LHCN-M2 (cell line): ENCODE measurements at regions not wholly inside any gene's neighbourhood (a gene's known extent, or its start where the extent isn't known, plus 50 kb on each side); places are given as distances from the start of the nearest gene placed in this dataset.
A peak's percentile ranks its signal among the peaks of the same experiment; 100 is the strongest.
"Not testable (repeated sequence)": the region's sequence is repeated elsewhere in the genome, so short reads cannot be mapped to it uniquely, and the experiment has no call there.

Source experiments
- DNase-seq: peaks from one replicate; pipeline ENCODE4 v3.0.0-alpha.2; 2012; ENCODE audit warnings: low read depth

DNA sequence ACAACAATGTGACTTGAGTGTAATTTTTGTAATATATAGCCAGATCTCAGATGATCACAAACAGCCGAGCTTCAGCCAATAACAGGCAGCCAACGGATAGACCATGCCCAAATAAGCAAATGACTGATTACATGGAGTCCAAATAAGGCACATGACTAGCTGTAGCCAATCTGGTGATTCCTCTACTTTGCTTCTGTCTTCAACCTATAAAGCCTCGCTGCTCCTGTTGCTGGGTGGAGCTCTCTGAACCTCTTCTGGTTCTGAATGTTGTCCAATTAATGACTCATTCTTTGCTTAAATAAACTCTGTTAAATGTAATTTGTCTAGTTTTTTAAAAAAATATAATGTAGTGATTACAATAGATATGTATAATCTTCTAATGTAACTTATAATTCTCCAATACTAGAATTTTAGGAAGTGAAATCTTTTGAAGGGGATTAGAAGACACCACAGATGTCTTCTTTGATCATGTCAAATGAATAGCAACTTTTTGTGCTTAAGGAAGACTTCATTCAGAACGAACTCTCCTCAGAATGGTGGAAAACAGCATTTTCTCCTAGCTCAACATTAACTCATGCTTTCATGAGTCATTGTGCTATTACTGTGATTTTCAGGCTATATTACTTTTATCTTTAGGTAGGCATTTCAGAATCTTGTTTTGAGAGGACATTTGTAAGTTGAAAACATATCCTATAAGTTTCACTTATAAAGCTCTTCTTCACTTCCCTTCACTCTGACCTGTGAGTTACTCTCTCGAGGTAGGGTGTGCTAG is 857.8 kb upstream of the B3GALT2 start:
- DNase-seq, result peak; percentile 28

- no peak for DNase-seq
These were observed 856.3 kb upstream of the B3GALT2 start for GRCh38 chr1:194042736-194043135.

DNA sequence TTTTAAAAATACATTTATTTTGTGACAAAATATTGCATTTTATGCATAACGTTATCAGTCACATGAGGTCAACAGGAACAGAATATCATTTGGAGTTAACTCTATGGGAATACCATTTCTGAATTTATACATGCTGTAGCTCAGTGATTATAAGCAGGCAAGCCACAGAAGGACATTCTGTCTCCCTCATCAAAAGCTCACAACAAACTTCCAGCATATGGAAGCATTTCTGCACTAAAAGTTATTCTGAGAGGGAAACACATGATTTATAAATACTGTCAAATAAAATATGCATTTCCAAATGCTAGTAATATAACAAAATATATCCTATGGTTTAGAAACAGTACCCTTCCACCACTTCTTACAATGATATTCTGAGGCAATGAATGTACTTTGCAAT is 854.1 kb upstream of the B3GALT2 start:
- DNase-seq, result no peak

GRCh38 chr1:194039578-194039977 is 853.2 kb upstream of the B3GALT2 start:
- no peak for DNase-seq

GRCh38 chr1:194033646-194034045 is 847.2 kb upstream of the B3GALT2 start:
- DNase-seq, result no peak

GRCh38 chr1:194028002-194028401 is 841.6 kb upstream of the B3GALT2 start:
- DNase-seq, result no peak

- no peak for DNase-seq
These were observed 840.0 kb upstream of the B3GALT2 start for GRCh38 chr1:194026422-194026821.

GRCh38 chr1:194024659-194025058 is 838.2 kb upstream of the B3GALT2 start:
- peak; percentile 90 for DNase-seq

- DNase-seq, result peak; percentile 75
These were observed 827.6 kb upstream of the B3GALT2 start for GRCh38 chr1:194014014-194014413.

GRCh38 chr1:194013561-194013960 is 827.1 kb upstream of the B3GALT2 start:
- peak; percentile 55 for DNase-seq

DNA sequence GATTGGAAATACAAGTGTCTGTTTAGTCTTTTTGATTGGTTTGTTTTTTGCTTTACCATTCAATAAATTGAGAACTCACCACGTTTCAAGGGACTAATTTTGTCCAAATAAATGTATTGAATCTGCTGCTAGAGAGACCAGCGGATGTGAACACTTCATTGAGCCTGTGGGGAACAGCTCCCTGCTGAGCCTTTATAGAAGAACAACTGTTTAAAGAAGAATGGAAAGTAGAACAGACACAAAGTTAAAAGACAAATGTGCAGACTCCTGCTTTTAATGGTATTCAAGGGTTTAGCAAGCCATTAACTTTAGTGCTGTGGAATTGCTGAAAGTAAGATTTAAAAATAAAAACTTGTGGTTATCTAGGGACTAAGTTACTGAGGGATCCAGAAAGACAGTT is 817.7 kb upstream of the B3GALT2 start:
- no peak for DNase-seq

GRCh38 chr1:194001726-194002350 is 815.4 kb upstream of the B3GALT2 start:
- not testable (repeated sequence) for DNase-seq

DNA sequence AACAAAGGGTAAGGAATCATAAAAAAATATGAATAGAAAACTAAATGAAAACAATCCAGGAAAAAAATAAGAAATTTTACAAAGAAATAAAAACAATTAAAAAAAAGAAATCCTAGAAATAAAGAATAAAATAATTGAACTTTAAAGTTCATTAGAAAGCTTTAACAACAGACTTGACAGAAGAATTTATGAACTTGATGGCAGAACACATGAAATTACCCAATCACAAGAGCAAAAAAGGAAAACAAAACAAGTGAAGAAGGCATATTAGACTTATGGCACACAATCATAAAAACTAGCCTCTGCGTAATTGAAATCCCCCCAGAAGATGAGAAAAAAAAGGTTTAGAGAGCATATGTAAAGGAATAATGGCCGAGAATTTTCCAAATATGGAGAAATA is 802.5 kb upstream of the B3GALT2 start:
- DNase-seq, result no peak

GRCh38 chr1:193979219-193979618 is 792.8 kb upstream of the B3GALT2 start:
- peak; percentile 85 for DNase-seq

DNA sequence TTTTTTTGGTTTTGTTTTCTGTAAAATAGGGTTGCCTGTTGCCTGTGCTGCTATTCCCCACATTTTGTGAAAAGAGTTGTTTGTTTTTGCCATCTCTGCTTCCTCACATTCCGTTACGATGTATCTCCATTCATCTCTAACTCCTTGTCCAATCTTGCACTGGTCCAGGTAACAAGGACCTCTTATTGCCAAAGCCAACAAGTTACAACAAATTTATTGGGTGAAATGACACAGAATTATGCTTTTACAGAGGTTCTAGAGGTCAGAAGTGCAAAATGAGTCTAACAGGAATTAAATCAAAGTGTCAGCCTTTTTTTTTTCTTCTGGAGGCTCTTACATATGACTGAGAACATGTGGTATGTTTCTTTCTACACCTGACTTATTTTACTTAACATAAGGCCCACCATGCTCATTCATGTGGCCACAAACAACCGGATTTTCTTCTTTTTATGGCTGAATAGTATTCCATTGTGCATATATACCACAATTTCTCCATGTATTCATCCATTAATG is 787.9 kb upstream of the B3GALT2 start:
- DNase-seq, result no peak

DNA sequence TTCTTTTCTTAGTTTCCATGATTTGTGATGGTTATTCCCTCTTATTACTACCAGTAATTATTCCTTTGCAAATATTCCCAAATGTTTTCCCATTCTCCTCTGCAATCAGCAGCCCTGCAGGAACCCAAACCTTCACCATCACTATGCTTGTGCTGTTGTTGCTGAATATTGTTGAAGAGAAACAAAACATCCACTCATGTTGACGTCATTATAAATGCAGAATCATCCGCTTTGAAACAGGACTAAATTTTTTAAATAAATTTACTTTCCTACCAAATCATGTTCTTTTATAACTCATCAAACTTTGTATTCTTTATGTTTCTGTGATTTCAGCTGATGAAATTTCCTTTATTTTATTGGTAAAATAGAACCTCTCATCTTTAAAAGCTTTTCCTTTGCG is 787.0 kb upstream of the B3GALT2 start:
- no peak for DNase-seq

- peak; percentile 93 for DNase-seq
These were observed 785.2 kb upstream of the B3GALT2 start for GRCh38 chr1:193971595-193971994.

- no peak for DNase-seq
These were observed 774.1 kb upstream of the B3GALT2 start for GRCh38 chr1:193960499-193960898.

DNA sequence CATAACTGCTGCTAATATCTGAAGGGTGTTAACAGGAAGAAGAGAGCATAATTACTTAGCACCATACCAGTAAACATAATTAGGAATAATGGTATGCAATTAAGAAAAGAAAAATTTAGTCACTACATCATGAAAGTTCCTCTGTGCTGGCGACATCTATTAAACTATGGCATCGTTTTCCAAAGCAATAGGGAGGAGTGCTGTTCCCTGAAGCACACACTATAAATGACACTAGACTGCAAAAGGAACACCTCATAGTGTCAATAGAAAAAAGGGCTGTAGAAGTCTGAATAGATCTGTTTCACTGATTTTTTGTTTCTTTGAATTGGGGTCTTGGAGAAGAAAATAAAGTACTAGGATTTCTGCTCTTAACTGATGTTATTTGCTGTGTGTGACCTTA is 773.6 kb upstream of the B3GALT2 start:
- no peak for DNase-seq

DNA sequence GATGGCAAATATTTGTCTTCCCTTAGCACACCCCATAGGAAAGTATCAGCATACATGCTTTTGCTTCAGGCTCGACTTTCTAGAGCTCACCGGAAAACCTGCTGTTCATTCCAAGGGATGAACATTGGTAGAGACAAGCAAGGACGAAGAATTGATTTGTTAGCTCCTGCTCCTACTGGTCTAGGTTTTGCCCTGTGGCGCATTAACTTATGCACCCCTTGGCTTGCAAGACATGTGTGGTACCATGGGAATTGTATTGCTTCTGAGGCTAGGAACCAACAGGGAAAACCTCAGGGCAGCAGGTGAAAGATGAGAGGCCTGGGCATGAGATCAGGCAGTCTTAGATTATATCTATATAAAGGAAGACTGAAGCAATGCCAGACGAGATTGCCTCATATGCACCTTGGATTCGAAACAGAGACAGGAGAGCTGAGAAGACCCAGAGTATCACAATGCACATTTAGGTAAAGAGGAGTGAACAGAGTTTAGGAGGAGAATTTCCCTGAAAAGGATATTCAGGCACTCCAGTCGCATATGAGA is 771.2 kb upstream of the B3GALT2 start:
- DNase-seq, result no peak

DNA sequence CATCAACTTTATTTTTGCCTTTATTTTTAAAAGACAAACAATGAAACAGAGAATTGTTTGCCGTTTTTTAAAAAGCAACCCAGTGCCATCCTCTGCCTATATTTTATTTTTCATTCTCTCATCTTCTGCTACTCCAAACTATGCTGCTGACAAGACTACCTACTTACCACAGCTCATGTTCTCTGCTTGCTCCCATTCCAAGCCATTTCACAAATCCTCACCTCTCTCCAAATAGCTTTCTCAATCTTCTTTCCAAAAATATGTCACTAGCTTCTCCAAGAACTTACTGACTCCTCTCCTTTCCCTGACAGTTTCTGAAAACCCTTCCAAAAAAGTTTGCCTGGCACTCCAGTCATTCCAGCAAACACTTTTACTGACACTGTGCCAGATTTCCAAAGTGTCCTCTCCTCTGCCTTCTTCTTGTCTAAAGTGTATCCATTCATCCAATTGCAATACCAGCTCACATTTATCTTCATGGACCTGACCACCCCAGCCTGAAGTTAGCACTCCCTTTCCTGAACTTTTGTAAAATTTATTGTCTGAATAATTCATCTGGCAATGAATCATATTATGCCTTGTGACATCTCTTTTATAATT is 766.5 kb upstream of the B3GALT2 start:
- DNase-seq, result no peak

DNA sequence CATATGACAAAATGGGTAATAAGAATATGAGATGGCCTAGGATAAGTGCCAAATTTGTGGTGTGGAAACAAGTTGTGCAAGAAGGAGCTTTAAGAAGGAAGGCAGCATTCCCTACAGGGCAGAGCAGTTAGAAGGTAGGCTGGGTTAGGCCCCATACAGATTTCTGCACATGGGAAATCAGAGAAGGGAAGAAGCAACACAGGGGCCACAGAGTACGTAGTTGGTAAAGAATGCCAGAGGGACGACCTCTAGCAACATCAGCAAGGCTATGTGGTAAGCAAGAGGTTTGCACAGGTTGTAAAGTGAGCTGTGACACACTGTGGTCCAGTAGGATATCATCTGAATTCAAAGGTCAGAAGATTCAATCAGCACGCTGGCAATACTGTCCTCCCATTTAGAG is 765.6 kb upstream of the B3GALT2 start:
- peak; percentile 29 for DNase-seq
